Activated naive CD8-positive, alpha-beta T cell (primary cell): ENCODE measurements at regions not wholly inside any gene's neighbourhood (a gene's known extent, or its start where the extent isn't known, plus 50 kb on each side); places are given as distances from the start of the nearest gene placed in this dataset.
A peak's percentile ranks its signal among the peaks of the same experiment; 100 is the strongest.

Experiments used
- H3K27ac Mint-ChIP-seq: one replicate; pipeline ENCODE4 v1.8.0; 2021; ENCODE audit warnings: mixed read lengths
- H3K27me3 Mint-ChIP-seq: one replicate; pipeline ENCODE4 v1.8.0; 2021; ENCODE audit warnings: mixed read lengths
- H3K36me3 Mint-ChIP-seq: one replicate; pipeline ENCODE4 v1.8.0; 2021; ENCODE audit warnings: mixed read lengths
- H3K4me1 Mint-ChIP-seq: one replicate; pipeline ENCODE4 v1.8.0; 2021; ENCODE audit warnings: low read depth, mixed read lengths
- H3K4me3 Mint-ChIP-seq: one replicate; pipeline ENCODE4 v1.8.0; 2021; ENCODE audit warnings: mild to moderate bottlenecking, mixed read lengths
- H3K9me3 Mint-ChIP-seq: one replicate; pipeline ENCODE4 v1.8.0; 2021; ENCODE audit warnings: low read depth, mixed read lengths

DNA sequence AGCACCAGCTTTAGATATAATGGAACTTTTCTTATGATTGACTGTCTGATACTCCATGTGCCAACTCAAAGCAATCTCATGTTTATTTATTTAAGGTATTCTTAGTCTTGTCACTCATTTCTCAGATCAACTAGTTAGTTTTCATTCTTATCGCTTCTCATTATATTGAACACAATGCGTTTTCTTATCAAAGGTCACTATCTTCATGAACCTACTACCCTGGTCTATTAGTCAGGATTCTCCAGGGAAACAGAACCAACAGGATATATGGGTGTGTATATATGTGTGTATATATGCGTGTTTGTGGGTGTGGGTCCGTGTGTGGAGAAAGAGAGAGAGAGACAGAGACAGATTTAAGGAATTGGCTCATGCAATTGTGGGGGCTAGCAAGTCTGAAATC is 619.9 kb downstream of the ZEB2 start:
- Mint-ChIP-seq H3K27me3 (no peaks in the 10 kb centered on the region), H3K27ac (no peak overlapping the region), H3K4me1 (peaks cover 2% of the 10 kb centered on the region), H3K4me3 (no peak overlapping the region), H3K9me3 (no peaks in the 10 kb centered on the region), H3K36me3 (no peaks in the 10 kb centered on the region)

DNA sequence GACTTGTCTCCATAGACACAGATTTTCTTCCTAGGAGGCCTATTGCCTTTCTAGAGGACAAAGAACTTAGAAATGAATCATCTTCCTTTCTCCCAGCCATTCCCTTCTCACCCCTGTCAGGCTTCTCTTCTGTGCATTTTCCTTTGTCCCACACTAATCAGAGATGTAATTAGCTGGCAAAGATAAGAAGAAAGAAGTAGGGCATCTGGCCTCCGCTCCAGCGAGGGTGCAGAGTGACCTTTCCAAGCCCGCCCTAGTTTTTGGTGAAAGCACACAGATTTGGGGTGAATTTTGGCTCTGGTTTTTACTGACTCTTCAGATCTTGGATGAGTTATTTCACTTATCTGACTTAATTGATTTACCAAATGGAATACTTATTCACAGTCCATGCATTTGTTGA is 626.5 kb downstream of the ZEB2 start:
- no peaks in the 10 kb centered on the region for H3K36me3 Mint-ChIP-seq
- no peaks in the 10 kb centered on the region for H3K4me1 Mint-ChIP-seq
- no peak overlapping the region for H3K4me3 Mint-ChIP-seq
- no peak overlapping the region for H3K27ac Mint-ChIP-seq
- no peaks in the 10 kb centered on the region for H3K9me3 Mint-ChIP-seq
- no peaks in the 10 kb centered on the region for H3K27me3 Mint-ChIP-seq

DNA sequence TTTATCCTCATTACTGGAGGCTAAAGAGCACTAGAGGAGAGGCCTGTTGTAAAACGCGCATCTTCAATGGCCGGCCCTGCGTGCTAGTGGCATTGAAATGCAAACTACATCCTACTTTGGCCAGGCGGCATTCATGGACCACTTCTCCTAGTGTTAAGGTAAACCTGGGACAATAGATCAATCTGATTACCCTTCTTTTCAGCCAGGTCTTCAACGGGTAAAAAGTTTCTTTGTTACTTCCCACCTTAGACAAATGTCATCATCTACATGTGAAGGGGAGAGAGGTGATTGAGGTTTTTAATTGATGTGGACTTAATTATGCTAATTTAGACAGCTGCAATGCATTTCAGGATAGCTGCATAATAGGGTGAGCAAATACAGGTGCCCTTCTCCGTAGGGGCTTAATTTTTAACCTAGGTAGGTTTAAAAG is 628.0 kb downstream of the ZEB2 start:
- H3K4me3 Mint-ChIP-seq: no peak overlapping the region
- no peak overlapping the region for H3K27ac Mint-ChIP-seq
- H3K36me3 Mint-ChIP-seq: no peaks in the 10 kb centered on the region
- H3K27me3 Mint-ChIP-seq: no peaks in the 10 kb centered on the region
- no peaks in the 10 kb centered on the region for H3K9me3 Mint-ChIP-seq
- no peaks in the 10 kb centered on the region for H3K4me1 Mint-ChIP-seq

DNA sequence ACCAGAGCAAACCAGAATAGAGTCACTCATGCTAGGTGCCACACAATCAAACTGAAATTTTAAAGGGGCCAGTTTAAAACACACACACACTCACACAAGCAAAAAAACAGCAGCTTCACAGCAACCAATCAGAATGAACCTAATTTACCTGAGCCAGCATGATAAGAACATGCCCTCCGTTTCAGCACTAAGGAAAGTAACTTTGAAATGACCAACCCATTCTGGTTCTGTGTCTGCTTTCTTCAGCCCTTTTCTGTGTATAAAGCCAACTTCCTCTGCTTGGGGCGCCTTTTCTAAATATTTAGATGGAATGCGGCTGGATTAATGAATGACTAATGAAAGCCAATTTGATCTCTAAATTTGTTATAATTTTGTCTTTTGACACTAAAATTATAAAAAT is 629.1 kb downstream of the ZEB2 start:
- Mint-ChIP-seq H3K4me1 (no peaks in the 10 kb centered on the region), H3K27ac (no peak overlapping the region), H3K36me3 (no peaks in the 10 kb centered on the region), H3K9me3 (no peaks in the 10 kb centered on the region), H3K4me3 (no peak overlapping the region), H3K27me3 (peaks cover under 1% of the 10 kb centered on the region)

DNA sequence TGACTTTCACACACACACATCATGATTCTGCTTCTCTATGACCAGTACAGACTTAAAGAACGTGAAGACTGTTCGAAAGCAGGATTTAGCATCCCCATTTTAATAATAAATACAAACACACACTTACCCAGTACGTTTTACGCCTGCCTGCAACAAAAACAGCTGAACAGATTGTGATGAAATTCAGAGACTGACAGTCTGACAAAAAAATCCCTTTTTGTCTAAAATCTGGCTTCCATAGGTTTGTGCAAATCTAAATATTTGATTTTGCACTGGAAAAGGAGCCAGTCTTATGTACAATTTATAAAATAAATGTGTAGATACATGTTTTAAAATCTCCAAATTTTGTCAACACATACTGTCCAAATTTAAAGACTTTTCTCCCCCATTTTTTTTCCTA is 630.7 kb downstream of the ZEB2 start:
- H3K4me1 Mint-ChIP-seq: no peaks in the 10 kb centered on the region
- peaks cover 2% of the 10 kb centered on the region for H3K27me3 Mint-ChIP-seq
- no peak overlapping the region for H3K4me3 Mint-ChIP-seq
- H3K27ac Mint-ChIP-seq: no peak overlapping the region
- H3K36me3 Mint-ChIP-seq: no peaks in the 10 kb centered on the region
- no peaks in the 10 kb centered on the region for H3K9me3 Mint-ChIP-seq

DNA sequence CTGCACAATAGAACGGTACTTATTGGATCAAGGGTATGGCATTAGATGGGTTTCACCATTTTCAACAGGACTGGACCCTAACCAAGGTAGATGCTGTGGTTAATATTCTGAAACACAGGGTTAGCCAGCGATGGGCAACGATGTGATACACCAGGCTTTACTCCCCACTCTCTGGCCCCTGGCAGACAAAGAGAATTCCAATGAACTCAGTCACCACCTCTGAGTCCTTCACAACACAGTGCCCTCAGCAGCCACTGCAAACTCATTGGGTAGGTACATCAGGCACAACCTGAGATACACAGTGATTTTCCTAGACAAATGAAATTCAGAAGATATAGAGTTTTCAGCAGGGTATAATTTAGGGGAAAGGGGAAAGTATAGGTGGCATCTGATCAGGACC is 634.5 kb downstream of the ZEB2 start:
- Mint-ChIP-seq H3K9me3 (no peaks in the 10 kb centered on the region), H3K27ac (no peak overlapping the region), H3K27me3 (peaks cover 2% of the 10 kb centered on the region), H3K4me3 (no peak overlapping the region), H3K36me3 (no peaks in the 10 kb centered on the region), H3K4me1 (no peaks in the 10 kb centered on the region)

DNA sequence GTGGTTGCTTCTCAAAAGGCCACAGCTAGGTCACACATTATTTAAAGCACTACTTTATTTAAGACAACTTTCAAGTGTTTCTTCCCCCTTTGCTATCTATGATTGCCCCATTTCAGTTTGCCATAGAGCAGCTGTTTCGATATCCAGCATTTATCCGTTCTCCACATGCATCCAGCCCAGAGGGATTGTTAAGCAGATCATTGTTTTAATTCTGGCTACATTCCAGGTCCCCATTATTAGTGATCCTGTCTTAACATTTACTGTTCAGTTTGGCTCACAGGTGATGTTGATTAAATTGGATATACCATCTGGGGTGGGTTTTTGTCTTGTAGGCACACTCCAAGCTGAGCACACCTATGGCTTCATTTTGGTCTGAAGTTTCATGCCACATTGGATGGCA is 638.7 kb downstream of the ZEB2 start:
- no peak overlapping the region for H3K27ac Mint-ChIP-seq
- peaks cover 4% of the 10 kb centered on the region for H3K4me1 Mint-ChIP-seq
- no peaks in the 10 kb centered on the region for H3K9me3 Mint-ChIP-seq
- H3K27me3 Mint-ChIP-seq: peaks cover 4% of the 10 kb centered on the region
- H3K36me3 Mint-ChIP-seq: no peaks in the 10 kb centered on the region
- no peak overlapping the region for H3K4me3 Mint-ChIP-seq

DNA sequence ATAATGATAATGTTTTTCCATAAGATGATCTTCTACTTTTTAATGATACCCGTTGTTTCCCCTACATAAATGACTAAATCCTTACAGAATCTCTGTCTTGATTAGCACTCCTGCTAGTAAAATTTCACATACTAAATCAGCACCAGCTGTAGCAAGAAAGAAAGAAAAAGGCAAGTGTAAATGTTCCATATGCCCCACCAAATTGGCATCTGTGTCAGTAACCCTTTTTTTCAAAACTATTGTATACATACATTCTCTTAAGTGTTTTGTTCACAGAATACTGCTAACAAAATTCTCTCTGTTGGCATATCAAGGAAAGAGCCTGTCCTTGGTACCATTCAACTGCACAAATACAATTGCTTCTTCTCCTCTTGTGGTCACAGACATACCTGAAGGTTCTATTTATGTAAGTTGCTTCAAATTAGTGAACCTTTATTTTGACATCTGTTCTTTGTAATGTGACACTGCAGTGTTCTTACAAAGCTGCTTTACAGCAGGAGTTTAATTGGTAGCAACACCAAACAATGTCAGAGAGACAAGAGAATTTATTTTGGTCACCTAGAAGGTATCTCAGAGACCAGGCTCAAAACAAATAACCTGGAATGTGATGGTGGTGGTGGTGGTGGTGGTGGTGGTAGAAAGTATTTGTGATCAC is 641.9 kb downstream of the ZEB2 start:
- Mint-ChIP-seq H3K4me1 (peaks cover 14% of the 10 kb centered on the region), H3K4me3 (no peak overlapping the region), H3K27me3 (peaks cover 2% of the 10 kb centered on the region), H3K9me3 (peaks cover 11% of the 10 kb centered on the region), H3K36me3 (no peaks in the 10 kb centered on the region), H3K27ac (no peak overlapping the region)

DNA sequence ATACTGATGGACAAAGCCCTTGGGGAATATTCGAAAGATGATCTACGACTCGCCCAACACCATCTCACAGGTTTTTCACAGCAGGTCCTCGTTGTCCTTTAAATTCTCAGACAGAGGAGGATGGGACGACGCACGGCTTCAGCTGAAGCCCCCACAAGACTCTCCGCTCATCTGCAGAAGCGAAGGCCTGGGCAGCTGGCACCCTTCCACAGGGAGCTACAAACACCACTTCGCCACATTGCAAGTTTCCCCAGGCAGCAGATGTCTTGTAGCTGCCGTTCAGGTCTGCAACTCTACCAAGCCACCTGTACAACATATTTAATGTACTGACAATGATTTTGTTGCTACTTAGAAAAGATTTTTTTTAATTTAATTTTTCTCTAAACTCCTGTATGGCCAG is 642.9 kb downstream of the ZEB2 start:
- H3K36me3 Mint-ChIP-seq: no peaks in the 10 kb centered on the region
- peaks cover 2% of the 10 kb centered on the region for H3K27me3 Mint-ChIP-seq
- H3K9me3 Mint-ChIP-seq: peaks cover 12% of the 10 kb centered on the region
- no peak overlapping the region for H3K27ac Mint-ChIP-seq
- no peak overlapping the region for H3K4me3 Mint-ChIP-seq
- peaks cover 14% of the 10 kb centered on the region for H3K4me1 Mint-ChIP-seq

DNA sequence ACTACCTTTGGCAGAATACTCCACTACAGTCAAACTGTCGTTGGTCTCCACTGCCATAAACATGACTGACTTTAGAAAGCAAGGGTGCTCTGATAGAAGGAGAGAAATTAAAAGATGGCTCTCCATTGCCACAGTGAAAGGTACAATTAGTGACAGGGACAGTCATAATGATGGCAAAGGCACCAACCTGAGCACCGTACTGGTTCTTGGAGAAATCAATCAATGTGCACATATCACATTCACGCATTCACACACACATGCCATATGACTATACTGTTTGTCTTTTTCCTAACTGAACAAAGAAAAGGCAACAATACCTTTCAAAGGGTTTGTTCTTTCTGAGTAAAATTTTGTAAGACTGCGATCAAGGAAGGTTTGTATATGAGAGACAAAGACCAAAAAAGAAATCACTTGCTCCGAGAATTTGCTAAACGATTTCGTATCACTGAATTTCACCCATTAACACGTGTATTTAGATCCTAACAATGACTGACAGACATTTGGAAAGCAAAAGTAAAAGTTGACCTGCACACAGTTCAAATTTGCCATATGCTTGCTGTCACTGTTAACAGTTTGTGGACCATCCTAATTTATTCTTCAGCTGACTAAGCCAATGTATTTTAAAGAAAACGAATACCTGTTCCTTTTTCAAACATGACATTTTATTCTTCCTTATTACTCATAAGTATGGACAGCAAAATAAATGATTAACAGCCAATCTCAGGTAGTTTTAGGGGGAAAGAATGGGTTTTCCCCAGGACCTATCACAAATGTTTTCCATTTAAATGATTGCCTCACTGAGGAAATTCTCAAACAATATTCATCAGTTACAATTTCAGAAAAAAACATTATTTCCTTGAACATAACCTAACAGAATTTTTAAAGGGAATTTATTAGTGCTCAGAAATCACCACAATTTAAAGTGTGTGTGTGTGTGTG is 644.4 kb downstream of the ZEB2 start:
- Mint-ChIP-seq H3K27ac (peak overlapping the region; percentile 38), H3K27me3 (peaks cover 2% of the 10 kb centered on the region), H3K4me1 (peaks cover 14% of the 10 kb centered on the region), H3K4me3 (no peak overlapping the region), H3K9me3 (peaks cover 20% of the 10 kb centered on the region), H3K36me3 (no peaks in the 10 kb centered on the region)

DNA sequence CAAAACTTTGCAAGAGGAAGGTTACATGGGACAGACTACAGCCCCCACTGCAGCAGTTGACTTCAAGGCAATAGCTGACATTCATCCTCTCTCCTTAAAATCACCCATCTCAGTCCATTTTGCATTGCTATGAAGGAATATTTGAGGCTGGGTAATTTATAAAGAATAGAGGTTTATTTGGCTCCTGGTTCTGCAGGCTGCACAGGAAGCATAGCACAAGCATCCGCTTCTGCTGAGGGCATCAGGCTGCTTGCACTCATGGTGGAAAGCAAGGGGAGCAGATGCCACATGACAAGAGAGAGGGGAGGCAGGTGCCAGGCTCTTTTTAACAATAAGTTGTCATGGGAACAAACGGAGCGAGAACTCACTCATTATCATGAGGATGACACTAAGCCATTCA is 646.0 kb downstream of the ZEB2 start:
- no peak overlapping the region for H3K4me3 Mint-ChIP-seq
- H3K4me1 Mint-ChIP-seq: peaks cover 14% of the 10 kb centered on the region
- no peak overlapping the region for H3K27ac Mint-ChIP-seq
- peaks cover 25% of the 10 kb centered on the region for H3K9me3 Mint-ChIP-seq
- H3K27me3 Mint-ChIP-seq: peaks cover 2% of the 10 kb centered on the region
- no peaks in the 10 kb centered on the region for H3K36me3 Mint-ChIP-seq

DNA sequence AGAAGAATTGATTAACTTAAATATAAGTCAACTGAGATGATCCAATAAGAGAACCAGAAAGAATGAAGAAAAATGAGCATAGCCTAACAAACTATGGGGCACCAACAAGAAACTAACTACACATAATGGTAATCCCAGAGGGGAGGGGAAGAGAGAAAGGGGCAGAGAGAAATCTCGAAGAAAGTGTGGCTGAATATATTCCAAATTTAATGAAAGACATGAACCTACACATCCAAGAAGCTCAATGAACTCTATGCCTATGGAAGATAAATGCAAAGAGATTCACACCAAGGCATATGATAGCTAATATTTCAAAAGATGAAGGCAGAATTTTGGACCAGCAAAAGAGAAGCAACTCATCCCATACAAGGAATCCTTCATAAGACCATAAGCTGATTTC is 649.2 kb downstream of the ZEB2 start:
- Mint-ChIP-seq H3K27me3 (no peaks in the 10 kb centered on the region), H3K27ac (no peak overlapping the region), H3K36me3 (no peaks in the 10 kb centered on the region), H3K4me1 (peaks cover 7% of the 10 kb centered on the region), H3K9me3 (peaks cover 25% of the 10 kb centered on the region), H3K4me3 (no peak overlapping the region)

DNA sequence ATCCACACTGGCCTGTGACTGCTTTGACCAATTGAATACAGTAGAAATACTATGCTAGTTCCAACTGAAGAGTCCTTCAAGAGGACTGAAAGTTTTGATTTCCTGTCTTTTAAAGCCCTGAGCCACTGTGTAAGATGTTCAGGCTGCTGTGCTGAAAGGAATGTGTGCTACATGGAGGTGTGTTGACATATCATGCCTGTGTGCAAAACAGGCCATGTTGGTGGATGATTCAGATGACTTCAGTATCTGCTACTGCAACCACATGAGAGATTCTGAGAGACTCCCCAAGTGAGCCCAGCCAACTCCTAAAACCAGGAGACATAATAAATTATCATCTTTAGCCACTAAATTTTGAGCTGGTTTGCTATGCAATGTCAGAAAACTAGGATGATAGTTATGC is 662.9 kb downstream of the ZEB2 start:
- H3K36me3 Mint-ChIP-seq: no peaks in the 10 kb centered on the region
- peaks cover 7% of the 10 kb centered on the region for H3K27me3 Mint-ChIP-seq
- H3K4me3 Mint-ChIP-seq: no peak overlapping the region
- no peak overlapping the region for H3K27ac Mint-ChIP-seq
- no peaks in the 10 kb centered on the region for H3K9me3 Mint-ChIP-seq
- no peaks in the 10 kb centered on the region for H3K4me1 Mint-ChIP-seq

DNA sequence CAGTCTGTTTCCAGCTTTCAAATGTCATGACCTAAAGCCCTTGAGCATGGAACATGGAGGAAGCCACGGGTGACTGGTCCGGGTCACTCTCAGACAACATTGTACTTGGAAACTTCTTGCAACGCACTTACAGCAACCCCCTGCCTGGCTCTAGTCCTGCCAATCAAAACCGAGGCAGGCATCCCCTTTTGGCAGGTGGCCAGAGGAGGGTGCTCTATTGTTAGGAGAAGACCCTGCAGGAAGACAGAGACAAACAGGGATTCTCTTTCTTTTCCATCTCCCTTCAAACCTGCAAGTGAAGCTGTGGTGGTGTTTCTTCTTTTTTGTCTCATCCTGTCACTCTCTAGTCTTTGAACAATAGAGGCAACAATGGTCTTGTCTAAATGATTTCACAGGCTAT is 667.2 kb downstream of the ZEB2 start:
- Mint-ChIP-seq H3K36me3 (no peaks in the 10 kb centered on the region), H3K27ac (no peak overlapping the region), H3K9me3 (no peaks in the 10 kb centered on the region), H3K4me1 (no peaks in the 10 kb centered on the region), H3K4me3 (no peak overlapping the region), H3K27me3 (peaks cover 14% of the 10 kb centered on the region)

DNA sequence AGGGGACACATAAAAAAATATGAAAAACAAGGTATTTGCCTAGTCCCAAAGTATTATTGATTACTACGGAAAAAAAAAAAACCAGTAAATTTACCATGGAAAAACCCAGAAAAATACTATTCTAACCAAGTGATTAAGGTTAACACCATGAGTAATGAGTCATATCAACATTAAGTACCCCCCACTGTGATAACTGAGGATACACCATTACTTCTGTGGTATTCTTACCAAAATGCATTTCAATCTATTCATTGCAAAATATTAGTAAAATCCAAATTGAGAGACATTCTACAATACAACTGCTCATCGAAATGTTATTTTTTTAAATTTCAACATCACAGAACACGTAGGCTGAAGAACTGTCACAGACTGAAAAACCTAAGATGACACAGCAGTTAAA is 669.8 kb downstream of the ZEB2 start:
- Mint-ChIP-seq H3K9me3 (no peaks in the 10 kb centered on the region), H3K36me3 (no peaks in the 10 kb centered on the region), H3K4me1 (no peaks in the 10 kb centered on the region), H3K27ac (no peak overlapping the region), H3K27me3 (peaks cover 22% of the 10 kb centered on the region), H3K4me3 (no peak overlapping the region)
